Smooth muscle cell (in vitro differentiated cells): ENCODE measurements at regions not wholly inside any gene's neighbourhood (a gene's known extent, or its start where the extent isn't known, plus 50 kb on each side); places are given as distances from the start of the nearest gene placed in this dataset.

Source experiments
- DNase-seq: peaks from one replicate; lab custom pipeline; 2025; ENCODE audit not compliant: unreplicated experiment; lab: John Stamatoyannopoulos, UW
- H2AFZ ChIP-seq: fragments of 200-600 bp; sonication (generic); 2 replicates; pipeline ENCODE4 v1.6.0; 2016; ENCODE audit warnings: antibody characterized with exemption, low read depth, mild to moderate bottlenecking
- H3F3A ChIP-seq: fragments of 200-600 bp; sonication (generic); 2 replicates; pipeline ENCODE4 v1.6.0; 2017; ENCODE audit warnings: antibody characterized with exemption, low read depth
- H3K27ac ChIP-seq: fragments of 200-600 bp; sonication (generic); 2 replicates; pipeline ENCODE4 v1.5.1; 2016; ENCODE audit warnings: low read depth, mild to moderate bottlenecking
- H3K27me3 ChIP-seq: fragments of 200-600 bp; sonication (generic); 2 replicates; pipeline ENCODE4 v1.6.1; 2016; ENCODE audit warnings: low read depth, mild to moderate bottlenecking
- H3K36me3 ChIP-seq: fragments of 200-600 bp; sonication (generic); 2 replicates; pipeline ENCODE4 v1.5.1; 2016; ENCODE audit warnings: low read depth
- H3K4me1 ChIP-seq: fragments of 200-600 bp; sonication (generic); 2 replicates; pipeline ENCODE4 v1.5.1; 2016; ENCODE audit warnings: low read depth
- H3K4me2 ChIP-seq: fragments of 200-600 bp; sonication (generic); 2 replicates; pipeline ENCODE4 v1.6.0; 2016; ENCODE audit warnings: mild to moderate bottlenecking
- H3K4me3 ChIP-seq: fragments of 200-600 bp; sonication (generic); 2 replicates; pipeline ENCODE4 v1.5.1; 2016; ENCODE audit warnings: mild to moderate bottlenecking
- H3K79me2 ChIP-seq: fragments of 200-600 bp; sonication (generic); 2 replicates; pipeline ENCODE4 v1.6.0; 2016; ENCODE audit warnings: low read depth, mild to moderate bottlenecking
- H3K9ac ChIP-seq: fragments of 200-600 bp; sonication (generic); 2 replicates; pipeline ENCODE4 v1.6.0; 2016; ENCODE audit warnings: low read depth
- H3K9me3 ChIP-seq: fragments of 200-600 bp; sonication (generic); replicated peaks from 2 replicates; pipeline ENCODE4 v1.5.1; 2016; ENCODE audit warnings: low read depth
- H4K20me1 ChIP-seq: fragments of 200-600 bp; sonication (generic); 2 replicates; pipeline ENCODE4 v1.6.0; 2016; ENCODE audit warnings: low read depth
- CTCF ChIP-seq: fragments of 200-600 bp; sonication (generic); IDR thresholded peaks from 2 replicates; pipeline ENCODE4 v1.5.1; 2017; ENCODE audit warnings: borderline replicate concordance, mild to moderate bottlenecking, antibody characterized with exemption; ENCODE audit not compliant: insufficient read depth, poor library complexity, severe bottlenecking
- WGBS: methylation state at CpG from one replicate; pipeline ENCODE4 v1.1.7; 2016; ENCODE audit warnings: low lambda C conversion rate; 5-methylcytosine and 5-hydroxymethylcytosine counted together

DNA sequence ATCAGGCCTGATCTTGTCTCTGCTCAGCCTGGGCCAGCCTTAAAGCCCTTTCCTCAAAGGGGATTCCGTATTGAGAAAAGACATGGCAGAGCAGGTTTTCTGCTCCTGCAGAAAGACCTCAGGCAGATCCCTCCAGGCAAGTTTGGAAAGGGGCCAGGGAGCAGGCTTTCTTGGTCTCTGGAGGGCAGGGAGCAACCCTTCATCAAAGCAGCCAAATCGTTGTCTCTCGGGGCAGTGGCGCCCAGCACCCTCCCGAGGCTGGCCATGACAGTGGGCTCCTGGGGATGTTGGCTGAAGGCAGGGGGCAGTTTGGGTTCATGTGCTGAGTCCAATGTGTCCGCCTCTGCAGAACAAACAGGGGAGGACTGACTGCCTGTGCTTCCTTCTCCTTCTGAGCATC is 168.4 kb upstream of the WSCD1 start:
- Histone ChIP-seq H3K36me3 (no peaks in the 10 kb centered on the region), H3K4me2 (no peak overlapping the region), H3F3A (no peaks in the 10 kb centered on the region), H3K9me3 (no peaks in the 10 kb centered on the region), H3K9ac (no peak overlapping the region), H3K27ac (no peak overlapping the region), H4K20me1 (no peaks in the 10 kb centered on the region), H3K27me3 (peaks cover 8% of the 10 kb centered on the region), H3K79me2 (no peaks in the 10 kb centered on the region), H3K4me3 (no peak overlapping the region), H3K4me1 (peaks cover 9% of the 10 kb centered on the region), H2AFZ (no peak overlapping the region)
- TF ChIP-seq CTCF = no peak
- no peak for DNase-seq
- WGBS = 91% methylated on average over 6 of the region's 6 CpGs

- Histone ChIP-seq H3K4me3 (no peak overlapping the region), H2AFZ (no peak overlapping the region), H3F3A (no peaks in the 10 kb centered on the region), H4K20me1 (no peaks in the 10 kb centered on the region), H3K79me2 (no peaks in the 10 kb centered on the region), H3K27me3 (peaks cover 2% of the 10 kb centered on the region), H3K4me2 (no peak overlapping the region), H3K36me3 (no peaks in the 10 kb centered on the region), H3K9ac (no peak overlapping the region), H3K4me1 (peaks cover 2% of the 10 kb centered on the region), H3K27ac (no peak overlapping the region), H3K9me3 (no peaks in the 10 kb centered on the region)
- no peak for DNase-seq
- no peak for TF ChIP-seq CTCF
- 88% methylated on average over 19 of the region's 19 CpGs for WGBS
Observed at GRCh38 chr17:5902181-5903140, 167.7 kb upstream of the WSCD1 start.

- Histone ChIP-seq H2AFZ (no peak overlapping the region), H3K27me3 (no peaks in the 10 kb centered on the region), H3K4me1 (no peaks in the 10 kb centered on the region), H3K79me2 (no peaks in the 10 kb centered on the region), H3K9ac (no peak overlapping the region), H3K27ac (no peak overlapping the region), H3K4me3 (no peak overlapping the region), H3K36me3 (no peaks in the 10 kb centered on the region), H4K20me1 (no peaks in the 10 kb centered on the region), H3K4me2 (no peak overlapping the region), H3F3A (no peaks in the 10 kb centered on the region), H3K9me3 (no peaks in the 10 kb centered on the region)
- WGBS = 80% methylated on average over 1 of the region's 1 CpG
- DNase-seq = no peak
- TF ChIP-seq CTCF = no peak
Observed at GRCh38 chr17:5911919-5912318, 158.3 kb upstream of the WSCD1 start.
